MM.1S (cell line): ENCODE measurements at regions not wholly inside any gene's neighbourhood (a gene's known extent, or its start where the extent isn't known, plus 50 kb on each side); places are given as distances from the start of the nearest gene placed in this dataset.

Experiments
- DNase-seq: peaks from one replicate; pipeline ENCODE4 v3.0.0-alpha.2; 2015
- H2AFZ ChIP-seq: fragments of 300-600 bp; sonication (generic); 2 replicates; pipeline ENCODE4 v1.6.0; 2016; ENCODE audit warnings: antibody characterized with exemption, low read length
- H3F3A ChIP-seq: fragments of 300-600 bp; sonication (generic); 2 replicates; pipeline ENCODE4 v1.6.1; 2016; ENCODE audit warnings: mild to moderate bottlenecking, antibody characterized with exemption, low read length, moderate library complexity, mixed read lengths; ENCODE audit not compliant: insufficient read depth
- H3K27ac ChIP-seq: fragments of 300-600 bp; sonication (generic); 2 replicates; pipeline ENCODE4 v1.5.1; 2016; ENCODE audit warnings: mild to moderate bottlenecking, low read length
- H3K27me3 ChIP-seq: fragments of 300-600 bp; sonication (generic); replicated peaks from 2 replicates; pipeline ENCODE4 v1.6.0; 2016; ENCODE audit warnings: low read length; ENCODE audit not compliant: insufficient read depth
- H3K36me3 ChIP-seq: fragments of 300-600 bp; sonication (generic); replicated peaks from 2 replicates; pipeline ENCODE4 v1.6.1; 2016; ENCODE audit warnings: mild to moderate bottlenecking, low read length, mixed read lengths; ENCODE audit not compliant: insufficient read depth
- H3K4me1 ChIP-seq: fragments of 300-600 bp; sonication (generic); 2 replicates; pipeline ENCODE4 v1.6.1; 2016; ENCODE audit warnings: low read length, mixed read lengths
- H3K4me2 ChIP-seq: fragments of 300-600 bp; sonication (generic); 2 replicates; pipeline ENCODE4 v1.6.0; 2016; ENCODE audit warnings: low read depth, low read length
- H3K4me3 ChIP-seq: fragments of 300-600 bp; sonication (generic); 2 replicates; pipeline ENCODE4 v1.5.1; 2016; ENCODE audit warnings: low read length, mixed read lengths
- H3K79me2 ChIP-seq: fragments of 300-600 bp; sonication (generic); 2 replicates; pipeline ENCODE4 v1.6.1; 2016; ENCODE audit warnings: mixed run types, low read length, mixed read lengths
- H3K9ac ChIP-seq: fragments of 300-600 bp; sonication (generic); 2 replicates; pipeline ENCODE4 v1.6.1; 2016; ENCODE audit warnings: low read length, mixed read lengths
- H3K9me2 ChIP-seq: fragments of 300-600 bp; sonication (generic); replicated peaks from 2 replicates; pipeline ENCODE4 v1.6.1; 2016; ENCODE audit warnings: mild to moderate bottlenecking, low read length, mixed read lengths; ENCODE audit not compliant: insufficient read depth
- H3K9me3 ChIP-seq: fragments of 300-600 bp; sonication (generic); replicated peaks from 2 replicates; pipeline ENCODE4 v1.6.1; 2016; ENCODE audit warnings: mild to moderate bottlenecking, low read length, mixed read lengths; ENCODE audit not compliant: insufficient read depth
- H4K20me1 ChIP-seq: fragments of 300-600 bp; sonication (generic); 2 replicates; pipeline ENCODE4 v1.6.1; 2016; ENCODE audit warnings: mild to moderate bottlenecking, low read length, moderate library complexity, mixed read lengths; ENCODE audit not compliant: insufficient read depth
- CTCF ChIP-seq: fragments of 300-600 bp; sonication (generic); IDR thresholded peaks from 2 replicates; pipeline ENCODE4 v1.5.1; 2016; ENCODE audit warnings: antibody characterized with exemption, low read length, mixed read lengths
- EZH2 ChIP-seq: fragments of 300-600 bp; sonication (generic); optimal IDR thresholded peaks from 2 replicates; pipeline ENCODE3; 2017; ENCODE audit warnings: low read depth, mild to moderate bottlenecking, antibody characterized with exemption, low read length, mixed read lengths
- EZH2phosphoT487 ChIP-seq: fragments of 300-600 bp; sonication (generic); IDR thresholded peaks from 2 replicates; pipeline ENCODE4 v1.6.1; 2018; ENCODE audit warnings: antibody characterized with exemption, low read length

DNA sequence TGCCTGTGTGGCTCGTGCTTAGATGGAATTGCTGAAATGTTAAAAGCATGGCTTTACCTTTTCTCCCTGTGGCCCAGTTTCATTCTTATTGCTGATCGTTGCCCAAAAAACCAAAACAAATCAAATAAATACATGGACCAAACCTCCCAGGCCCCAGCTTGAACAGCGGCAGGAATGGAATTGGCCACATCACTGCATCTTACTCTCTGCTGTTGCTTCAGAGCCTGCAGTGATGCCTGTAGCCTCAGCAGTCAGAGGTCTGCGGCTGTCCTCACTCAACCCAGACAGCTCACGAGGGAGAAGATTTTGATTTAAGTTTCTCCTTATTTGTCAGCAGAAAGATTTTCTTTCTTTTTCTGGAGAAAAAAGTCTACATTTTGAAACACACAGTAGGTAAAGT lies 91.5 kb downstream of the NPIPB11 start:
- no peaks in the 10 kb centered on the region for H3K9me2 ChIP-seq
- H3K4me1 ChIP-seq, result no peaks in the 10 kb centered on the region
- H3F3A ChIP-seq, result no peaks in the 10 kb centered on the region
- TF ChIP-seq EZH2phosphoT487 (no peak), CTCF (no peak), EZH2 (no peak)
- DNase-seq, result no peak
- no peaks in the 10 kb centered on the region for H4K20me1 ChIP-seq
- no peak overlapping the region for H3K9ac ChIP-seq
- no peak overlapping the region for H2AFZ ChIP-seq
- no peaks in the 10 kb centered on the region for H3K79me2 ChIP-seq
- no peaks in the 10 kb centered on the region for H3K36me3 ChIP-seq
- H3K27me3 ChIP-seq, result peaks cover 33% of the 10 kb centered on the region
- no peaks in the 10 kb centered on the region for H3K9me3 ChIP-seq
- no peak overlapping the region for H3K4me2 ChIP-seq
- no peak overlapping the region for H3K4me3 ChIP-seq
- no peak overlapping the region for H3K27ac ChIP-seq

GRCh38 chr16:29314292-29314934 lies 92.1 kb downstream of the NPIPB11 start:
- no peaks in the 10 kb centered on the region for H3K4me1 ChIP-seq
- TF ChIP-seq CTCF, result no peak
- TF ChIP-seq EZH2phosphoT487, result no peak
- no peak for TF ChIP-seq EZH2
- DNase-seq, result no peak
- H3K4me3 ChIP-seq, result no peak overlapping the region
- peaks cover 33% of the 10 kb centered on the region for H3K27me3 ChIP-seq
- H2AFZ ChIP-seq, result no peak overlapping the region
- no peaks in the 10 kb centered on the region for H3K79me2 ChIP-seq
- H3K27ac ChIP-seq, result no peak overlapping the region
- no peaks in the 10 kb centered on the region for H3K36me3 ChIP-seq
- H3K9me3 ChIP-seq, result no peaks in the 10 kb centered on the region
- no peaks in the 10 kb centered on the region for H3K9me2 ChIP-seq
- no peak overlapping the region for H3K4me2 ChIP-seq
- H4K20me1 ChIP-seq, result no peaks in the 10 kb centered on the region
- H3K9ac ChIP-seq, result no peak overlapping the region
- H3F3A ChIP-seq, result no peaks in the 10 kb centered on the region

DNA sequence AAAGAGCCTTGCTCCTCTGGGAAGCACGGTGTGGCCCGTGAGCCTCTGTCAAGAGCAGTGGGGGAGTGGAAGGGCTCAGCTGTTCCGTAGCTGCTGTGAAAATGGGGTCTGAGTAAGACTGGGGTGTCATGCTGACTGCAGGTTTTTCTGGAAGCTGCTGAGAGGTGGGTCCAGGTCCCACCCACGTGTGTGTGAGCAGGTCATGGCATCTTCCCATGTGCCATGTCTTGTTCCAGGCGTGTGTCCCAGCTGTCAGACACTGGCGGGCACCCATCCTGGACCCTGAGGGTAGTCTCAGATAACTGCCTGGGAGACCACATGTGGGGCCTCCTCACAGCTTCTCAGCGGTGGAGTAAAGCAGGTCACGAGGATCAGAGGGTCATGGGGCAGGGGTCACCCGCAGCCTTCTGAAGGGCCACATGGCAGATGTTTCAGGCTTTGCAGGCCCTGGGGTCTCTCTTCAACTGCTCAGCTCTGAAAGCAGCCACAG lies 92.9 kb downstream of the NPIPB11 start:
- peaks cover 33% of the 10 kb centered on the region for H3K27me3 ChIP-seq
- H3K4me1 ChIP-seq, result no peaks in the 10 kb centered on the region
- H3K9ac ChIP-seq, result no peak overlapping the region
- no peak for DNase-seq
- no peaks in the 10 kb centered on the region for H4K20me1 ChIP-seq
- no peak overlapping the region for H3K27ac ChIP-seq
- H3K79me2 ChIP-seq, result no peaks in the 10 kb centered on the region
- H3K4me3 ChIP-seq, result no peak overlapping the region
- no peaks in the 10 kb centered on the region for H3K36me3 ChIP-seq
- no peaks in the 10 kb centered on the region for H3F3A ChIP-seq
- H3K9me2 ChIP-seq, result no peaks in the 10 kb centered on the region
- TF ChIP-seq CTCF (no peak), EZH2phosphoT487 (no peak), EZH2 (no peak)
- no peak overlapping the region for H2AFZ ChIP-seq
- H3K4me2 ChIP-seq, result no peak overlapping the region
- H3K9me3 ChIP-seq, result no peaks in the 10 kb centered on the region
